HFFc6 (cell line): ENCODE measurements at regions not wholly inside any gene's neighbourhood (a gene's known extent, or its start where the extent isn't known, plus 50 kb on each side); places are given as distances from the start of the nearest gene placed in this dataset.
A peak's percentile ranks its signal among the peaks of the same experiment; 100 is the strongest.

Source experiments
- DNase-seq: peaks from one replicate; pipeline ENCODE4 v3.0.0-alpha.2; 2018
- H3K27ac Mint-ChIP-seq: 2 replicates; pipeline ENCODE4 v1.8.0; 2020; ENCODE audit warnings: mild to moderate bottlenecking, mixed read lengths
- H3K27me3 Mint-ChIP-seq: 2 replicates; pipeline ENCODE4 v1.8.0; 2021; ENCODE audit warnings: mild to moderate bottlenecking, moderate library complexity, mixed read lengths; ENCODE audit not compliant: insufficient read depth
- H3K36me3 Mint-ChIP-seq: 2 replicates; pipeline ENCODE4 v1.8.0; 2021; ENCODE audit warnings: low read depth, mixed read lengths
- H3K4me1 Mint-ChIP-seq: 2 replicates; pipeline ENCODE4 v1.8.0; 2020; ENCODE audit warnings: low read depth, mixed read lengths
- H3K4me3 Mint-ChIP-seq: 2 replicates; pipeline ENCODE4 v1.8.0; 2020; ENCODE audit warnings: mild to moderate bottlenecking, moderate library complexity, mixed read lengths
- H3K9me3 Mint-ChIP-seq: 2 replicates; pipeline ENCODE4 v1.8.0; 2020; ENCODE audit warnings: mild to moderate bottlenecking, mixed read lengths
- TF ChIP-seq, protein P1 (sequence below): fragments of 200-600 bp; sonication (generic); IDR thresholded peaks from 2 replicates; pipeline ENCODE4 v1.5.0; 2021; ENCODE audit warnings: antibody characterized with exemption, mild to moderate bottlenecking

DNA sequence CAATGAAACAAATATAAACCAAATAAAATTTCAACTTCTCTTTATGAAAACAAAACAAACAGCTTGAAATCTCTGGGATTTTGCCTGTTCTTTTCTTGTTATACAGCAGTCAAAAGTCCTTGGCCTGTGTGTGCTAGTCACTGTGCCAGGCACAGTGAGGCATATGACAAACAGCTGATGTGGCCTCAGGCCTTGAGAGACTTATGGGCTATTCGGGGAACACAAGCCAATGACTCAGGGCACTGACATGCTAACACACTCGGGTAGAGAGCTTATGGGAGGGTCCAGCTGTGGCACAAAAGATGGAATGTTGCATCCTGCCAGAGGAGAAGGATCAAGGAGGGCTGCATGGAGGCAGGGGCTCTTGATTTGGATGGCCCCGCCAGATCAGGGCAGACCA lies 95.4 kb upstream of the NKX2-2 start:
- DNase-seq: peak; percentile 7
- Mint-ChIP-seq H3K4me1 (no peaks in the 10 kb centered on the region), H3K36me3 (no peaks in the 10 kb centered on the region), H3K4me3 (no peak overlapping the region), H3K9me3 (peaks cover 29% of the 10 kb centered on the region), H3K27ac (no peak overlapping the region), H3K27me3 (no peaks in the 10 kb centered on the region)
- TF ChIP-seq, protein P1, sequence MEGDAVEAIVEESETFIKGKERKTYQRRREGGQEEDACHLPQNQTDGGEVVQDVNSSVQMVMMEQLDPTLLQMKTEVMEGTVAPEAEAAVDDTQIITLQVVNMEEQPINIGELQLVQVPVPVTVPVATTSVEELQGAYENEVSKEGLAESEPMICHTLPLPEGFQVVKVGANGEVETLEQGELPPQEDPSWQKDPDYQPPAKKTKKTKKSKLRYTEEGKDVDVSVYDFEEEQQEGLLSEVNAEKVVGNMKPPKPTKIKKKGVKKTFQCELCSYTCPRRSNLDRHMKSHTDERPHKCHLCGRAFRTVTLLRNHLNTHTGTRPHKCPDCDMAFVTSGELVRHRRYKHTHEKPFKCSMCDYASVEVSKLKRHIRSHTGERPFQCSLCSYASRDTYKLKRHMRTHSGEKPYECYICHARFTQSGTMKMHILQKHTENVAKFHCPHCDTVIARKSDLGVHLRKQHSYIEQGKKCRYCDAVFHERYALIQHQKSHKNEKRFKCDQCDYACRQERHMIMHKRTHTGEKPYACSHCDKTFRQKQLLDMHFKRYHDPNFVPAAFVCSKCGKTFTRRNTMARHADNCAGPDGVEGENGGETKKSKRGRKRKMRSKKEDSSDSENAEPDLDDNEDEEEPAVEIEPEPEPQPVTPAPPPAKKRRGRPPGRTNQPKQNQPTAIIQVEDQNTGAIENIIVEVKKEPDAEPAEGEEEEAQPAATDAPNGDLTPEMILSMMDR: no peak

DNA sequence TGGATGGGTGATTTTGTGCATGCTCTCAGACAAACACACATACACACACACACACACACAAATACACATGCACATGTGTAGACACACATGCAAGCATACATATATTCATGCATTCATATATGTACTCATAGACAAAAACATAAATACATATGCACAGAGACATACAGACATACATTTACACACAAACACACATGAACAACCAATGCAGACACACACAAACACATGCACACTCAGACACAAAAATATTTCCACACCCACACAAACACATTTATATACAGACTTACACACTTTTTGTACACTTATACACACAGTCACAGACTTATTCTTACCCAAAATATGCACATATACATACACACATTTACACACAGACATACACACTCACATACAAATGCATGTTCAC lies 94.9 kb upstream of the NKX2-2 start:
- H3K36me3 Mint-ChIP-seq: no peaks in the 10 kb centered on the region
- no peaks in the 10 kb centered on the region for H3K27me3 Mint-ChIP-seq
- H3K27ac Mint-ChIP-seq: no peak overlapping the region
- H3K4me1 Mint-ChIP-seq: no peaks in the 10 kb centered on the region
- H3K4me3 Mint-ChIP-seq: no peak overlapping the region
- DNase-seq: no peak
- TF ChIP-seq, protein P1: no peak
- peaks cover 32% of the 10 kb centered on the region for H3K9me3 Mint-ChIP-seq

GRCh38 chr20:21607971-21608725 lies 94.3 kb upstream of the NKX2-2 start:
- TF ChIP-seq, protein P1: no peak
- DNase-seq: no peak
- Mint-ChIP-seq H3K4me1 (no peaks in the 10 kb centered on the region), H3K27ac (no peak overlapping the region), H3K4me3 (no peak overlapping the region), H3K36me3 (no peaks in the 10 kb centered on the region), H3K27me3 (peaks cover 3% of the 10 kb centered on the region; the same call in 1 of the 2 replicates), H3K9me3 (peaks cover 32% of the 10 kb centered on the region)

DNA sequence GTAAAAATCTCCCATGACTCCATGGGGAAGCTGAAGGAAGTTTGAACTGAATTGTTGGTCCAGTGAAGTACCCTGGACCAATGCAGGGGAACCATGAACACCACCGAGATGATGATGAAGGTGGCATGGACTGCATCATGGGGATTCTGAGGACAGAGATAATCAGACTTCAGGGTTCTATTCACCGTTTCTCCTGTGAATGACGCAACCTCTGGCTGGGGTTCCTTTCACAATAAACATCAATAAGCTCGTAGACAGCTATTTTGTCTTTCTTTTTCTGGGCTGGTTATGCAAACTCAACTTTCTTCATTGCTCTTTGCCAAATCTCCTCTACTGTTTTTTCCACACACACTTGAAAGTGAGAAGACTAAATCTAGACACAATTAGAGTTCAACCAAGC lies 87.9 kb upstream of the NKX2-2 start:
- TF ChIP-seq, protein P1: no peak

GRCh38 chr20:21586682-21587081 lies 72.8 kb upstream of the NKX2-2 start:
- DNase-seq: no peak
- no peaks in the 10 kb centered on the region for H3K4me1 Mint-ChIP-seq
- H3K4me3 Mint-ChIP-seq: no peak overlapping the region
- H3K27me3 Mint-ChIP-seq: peaks cover 1% of the 10 kb centered on the region; the same call in 1 of the 2 replicates
- H3K27ac Mint-ChIP-seq: no peak overlapping the region
- no peaks in the 10 kb centered on the region for H3K9me3 Mint-ChIP-seq
- H3K36me3 Mint-ChIP-seq: no peaks in the 10 kb centered on the region
- TF ChIP-seq, protein P1: no peak

More for the DNA sequence above, 87.9 kb upstream of the NKX2-2 start:
- H3K36me3 Mint-ChIP-seq: no peaks in the 10 kb centered on the region
- no peak overlapping the region for H3K27ac Mint-ChIP-seq
- peaks cover 3% of the 10 kb centered on the region; the same call in 1 of the 2 replicates for H3K27me3 Mint-ChIP-seq
- DNase-seq: no peak
- peaks cover 24% of the 10 kb centered on the region for H3K9me3 Mint-ChIP-seq
- no peaks in the 10 kb centered on the region for H3K4me1 Mint-ChIP-seq
- no peak overlapping the region for H3K4me3 Mint-ChIP-seq
